SIG-M5 (cell line): ENCODE measurements at regions not wholly inside any gene's neighbourhood (a gene's known extent, or its start where the extent isn't known, plus 50 kb on each side); places are given as distances from the start of the nearest gene placed in this dataset.

Source experiments
- DNase-seq: peaks from one replicate; lab custom pipeline; 2025; lab: John Stamatoyannopoulos, UW

DNA sequence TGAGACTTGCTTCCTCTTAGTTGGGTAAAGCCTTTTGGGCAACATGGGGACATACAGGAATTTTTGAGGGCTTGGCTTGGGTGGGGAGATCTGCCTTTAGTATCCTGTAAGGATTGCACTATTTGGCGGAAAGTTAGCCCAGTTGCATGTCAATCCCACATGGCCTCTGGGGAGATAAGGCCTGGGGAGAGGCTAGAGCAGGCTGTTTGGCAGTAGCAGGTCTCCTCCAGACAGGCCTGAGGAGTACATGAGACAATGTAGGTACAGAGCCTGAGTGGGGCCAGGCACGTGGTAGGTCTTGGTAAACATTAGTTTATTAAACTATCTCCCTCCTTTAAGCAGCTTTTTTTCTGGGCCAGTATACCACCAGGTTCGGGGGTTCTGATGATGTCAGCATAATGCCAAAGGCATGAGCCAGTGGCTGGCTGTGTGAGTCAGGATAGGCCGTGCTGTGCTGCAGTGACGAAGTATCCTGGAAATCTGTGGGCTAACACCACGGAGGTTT is 147.9 kb downstream of the VEGFA start:
- no peak for DNase-seq

DNA sequence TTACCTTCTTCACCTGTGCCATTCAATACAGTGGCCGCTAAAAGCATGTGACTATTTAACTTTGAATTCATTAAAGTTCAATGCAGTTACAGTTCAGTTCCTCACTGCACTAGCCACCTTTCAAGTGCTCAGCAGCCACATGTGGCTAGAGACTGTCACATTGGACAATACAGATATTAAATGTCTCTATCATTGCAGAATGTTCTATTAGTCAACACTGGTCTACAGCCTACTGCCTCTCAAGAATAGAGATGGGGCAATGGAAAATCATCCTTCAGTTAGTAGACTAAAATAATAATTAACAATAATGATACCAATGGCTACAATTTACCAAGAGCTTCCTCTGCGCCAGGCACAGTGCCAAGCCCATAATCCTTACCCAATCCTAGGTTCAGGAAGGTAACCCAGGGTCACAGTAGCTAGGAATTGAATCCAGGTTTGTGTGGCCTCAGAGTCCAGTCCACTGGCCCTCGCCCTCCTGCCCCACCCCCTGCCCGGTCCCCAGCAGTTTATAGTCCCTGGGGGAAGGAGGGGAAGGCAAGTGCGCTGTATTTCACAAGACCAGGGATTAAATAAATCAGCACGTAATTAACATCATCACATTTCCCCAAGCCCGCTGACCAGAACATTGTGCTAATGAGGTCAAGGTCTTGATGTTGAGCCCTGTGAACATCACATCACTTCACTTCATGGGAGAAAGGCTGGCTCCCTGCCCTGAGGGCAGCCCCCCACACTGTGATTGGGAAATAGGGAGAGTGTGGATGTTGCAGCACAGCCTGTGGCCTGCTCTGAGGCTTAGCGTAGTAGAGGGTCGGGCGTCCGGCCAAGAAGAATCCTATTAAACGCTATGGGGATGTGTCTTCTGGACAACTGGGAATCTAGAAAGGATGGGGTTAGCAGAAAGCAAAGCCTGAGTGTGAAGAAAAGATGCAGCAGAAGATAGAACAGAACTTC is 147.2 kb downstream of the VEGFA start:
- DNase-seq, result no peak

DNA sequence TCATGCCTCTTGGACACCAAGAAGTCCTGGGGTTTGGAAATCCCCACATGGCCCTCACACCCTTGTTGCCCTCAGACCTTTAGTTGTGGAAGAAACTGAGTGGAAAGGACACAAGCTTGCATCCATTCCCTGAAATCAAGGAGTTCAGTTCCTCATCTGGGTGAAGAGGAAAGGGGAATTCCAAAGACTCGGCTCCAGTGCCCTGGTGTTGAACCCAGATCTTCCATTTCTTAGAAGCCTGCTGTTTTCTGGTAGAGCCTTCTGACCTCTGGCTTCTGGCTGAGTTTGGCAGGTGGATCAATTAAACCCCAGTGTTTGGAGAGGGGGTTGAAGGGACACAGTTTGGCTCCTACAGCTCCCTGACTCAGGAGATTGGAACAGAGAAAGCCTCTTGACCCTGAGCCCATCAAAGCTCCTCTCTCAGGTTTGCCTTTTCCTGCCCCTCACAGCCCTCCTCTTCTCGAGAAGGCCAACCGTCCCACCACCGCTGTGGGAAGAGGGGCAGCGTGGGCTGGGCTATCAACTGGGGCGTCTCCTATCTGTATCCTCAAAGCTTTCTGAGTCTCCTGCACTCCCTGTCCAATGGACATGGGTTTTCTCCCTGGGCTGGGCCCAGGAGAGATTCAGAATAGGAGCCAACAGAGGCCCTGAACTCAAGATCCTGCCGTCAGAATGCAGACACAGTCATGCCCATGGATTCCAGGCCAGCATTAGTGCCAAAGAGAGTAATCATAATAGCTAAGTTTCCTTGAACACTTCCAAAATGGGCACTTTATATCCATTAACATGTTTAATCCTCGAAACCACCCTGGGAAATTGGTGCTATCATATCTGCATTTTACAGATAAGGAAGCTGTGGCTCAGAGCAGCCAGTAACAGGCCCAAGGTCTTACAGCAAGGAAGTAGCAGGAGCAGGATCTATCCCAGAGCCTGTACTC is 146.2 kb downstream of the VEGFA start:
- DNase-seq, result no peak

DNA sequence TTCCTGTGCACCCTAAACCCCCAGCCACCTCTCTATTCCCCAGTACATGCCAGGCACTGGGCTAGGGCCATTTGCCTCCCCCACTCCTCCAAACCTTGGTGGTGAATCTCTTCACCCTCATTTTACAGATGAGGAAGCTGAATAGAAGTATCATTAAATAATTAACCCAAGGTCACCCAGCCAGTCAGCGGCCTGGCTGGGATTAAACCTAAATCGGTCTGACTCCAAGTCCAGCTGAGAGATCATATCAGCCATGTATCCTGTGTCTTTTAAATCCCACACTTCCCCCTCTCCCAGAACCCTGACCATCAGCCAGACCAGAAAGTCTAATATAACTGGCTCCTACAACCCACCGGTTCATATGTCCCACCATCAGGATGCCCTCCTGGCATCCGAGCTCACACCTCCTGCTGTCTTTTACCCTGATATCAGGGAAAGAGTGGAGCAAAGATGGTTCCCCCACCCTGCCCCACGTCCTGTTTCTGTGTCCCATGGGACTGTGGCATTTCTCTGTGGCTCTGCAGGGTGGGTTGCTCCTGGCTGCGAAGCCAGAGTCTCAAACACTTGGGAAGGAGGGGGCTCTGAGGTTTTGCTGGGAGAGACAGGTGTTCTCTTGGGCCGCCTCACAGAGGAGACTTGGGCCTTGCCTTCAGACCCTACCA is 145.3 kb downstream of the VEGFA start:
- DNase-seq, result no peak

DNA sequence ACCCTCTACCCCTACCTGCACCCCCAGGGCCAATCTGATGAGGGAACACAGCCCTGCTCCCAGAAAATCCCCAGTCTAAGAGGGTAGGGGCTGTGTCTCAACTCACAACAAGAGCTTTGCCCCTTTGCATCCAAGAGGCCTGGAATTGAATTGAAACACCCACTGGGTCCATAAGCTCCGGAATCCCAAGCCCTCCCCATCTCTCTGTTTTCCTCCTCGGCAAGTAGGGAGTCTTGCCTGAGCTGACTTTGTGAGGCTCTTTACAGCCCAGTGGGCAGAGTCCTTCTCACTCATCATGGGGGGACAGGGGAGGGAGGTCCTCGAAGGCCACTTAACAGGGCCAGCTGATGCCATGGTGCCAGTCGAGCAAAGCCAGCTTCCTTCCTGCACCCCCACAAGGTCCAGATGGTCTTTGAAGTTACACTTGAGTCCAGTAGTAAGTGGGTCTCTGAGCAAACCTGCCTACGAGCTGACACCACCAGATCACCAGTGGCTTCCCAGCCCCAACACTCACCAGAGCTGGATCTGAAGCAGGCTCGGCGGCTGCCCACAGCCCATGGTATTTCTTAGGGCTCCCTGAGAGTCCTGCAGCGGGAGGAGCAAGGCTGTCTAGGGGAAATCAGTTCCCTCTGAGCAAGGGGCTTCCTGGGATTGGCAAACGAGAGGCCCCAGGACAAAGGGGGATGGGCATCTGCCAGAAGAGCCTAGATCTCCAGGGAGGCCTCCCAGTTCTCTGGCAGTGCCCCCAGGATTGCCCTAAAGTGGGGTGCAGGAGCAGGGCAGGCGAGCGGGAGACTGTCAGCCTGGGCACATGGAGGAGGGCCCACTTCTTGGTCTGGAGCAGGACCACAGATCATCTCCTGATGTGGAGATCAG is 144.5 kb downstream of the VEGFA start:
- no peak for DNase-seq

DNA sequence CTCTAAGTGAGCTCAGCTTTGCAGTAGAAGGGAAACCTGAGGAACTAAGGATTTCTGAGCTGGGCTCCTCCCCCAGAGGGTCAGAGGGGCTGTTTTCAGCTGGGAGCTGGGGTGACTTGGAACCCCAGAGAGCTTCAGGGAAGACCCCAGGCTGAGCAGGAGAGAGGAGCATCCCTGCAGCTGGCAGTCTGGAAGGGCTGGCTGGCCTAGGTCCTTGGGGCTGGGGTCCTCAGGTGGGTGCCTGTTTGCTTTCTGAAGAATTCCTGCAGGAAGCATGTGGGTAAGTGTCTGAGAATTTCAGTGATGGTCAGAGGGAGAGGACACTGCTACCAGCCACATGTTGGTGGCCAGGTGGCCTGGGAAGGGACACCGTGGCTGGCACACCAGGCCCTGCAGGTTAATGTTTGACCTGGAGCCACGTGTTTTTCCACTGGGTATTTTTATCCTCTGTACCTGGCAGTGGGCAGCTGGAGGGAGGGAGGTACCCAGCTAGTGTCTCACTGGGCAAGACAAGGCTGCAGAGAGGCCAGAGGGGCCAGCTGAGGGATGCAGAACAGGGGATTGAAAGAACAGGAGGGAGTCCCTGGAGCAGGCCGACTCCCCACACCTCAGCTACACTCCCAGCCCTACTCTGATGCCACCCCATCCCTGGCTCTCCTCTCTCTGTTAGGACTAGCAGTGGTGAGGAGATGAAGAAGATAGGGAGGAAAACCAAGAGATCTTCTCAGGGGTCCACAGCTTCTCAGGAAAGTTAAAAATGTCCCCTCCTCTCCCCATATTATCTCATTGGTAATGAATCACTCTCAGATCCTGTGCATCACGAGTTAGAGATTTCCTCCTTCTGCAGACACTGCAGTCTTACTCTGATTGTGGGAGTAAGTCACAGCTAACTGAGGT is 143.6 kb downstream of the VEGFA start:
- DNase-seq, result no peak

DNA sequence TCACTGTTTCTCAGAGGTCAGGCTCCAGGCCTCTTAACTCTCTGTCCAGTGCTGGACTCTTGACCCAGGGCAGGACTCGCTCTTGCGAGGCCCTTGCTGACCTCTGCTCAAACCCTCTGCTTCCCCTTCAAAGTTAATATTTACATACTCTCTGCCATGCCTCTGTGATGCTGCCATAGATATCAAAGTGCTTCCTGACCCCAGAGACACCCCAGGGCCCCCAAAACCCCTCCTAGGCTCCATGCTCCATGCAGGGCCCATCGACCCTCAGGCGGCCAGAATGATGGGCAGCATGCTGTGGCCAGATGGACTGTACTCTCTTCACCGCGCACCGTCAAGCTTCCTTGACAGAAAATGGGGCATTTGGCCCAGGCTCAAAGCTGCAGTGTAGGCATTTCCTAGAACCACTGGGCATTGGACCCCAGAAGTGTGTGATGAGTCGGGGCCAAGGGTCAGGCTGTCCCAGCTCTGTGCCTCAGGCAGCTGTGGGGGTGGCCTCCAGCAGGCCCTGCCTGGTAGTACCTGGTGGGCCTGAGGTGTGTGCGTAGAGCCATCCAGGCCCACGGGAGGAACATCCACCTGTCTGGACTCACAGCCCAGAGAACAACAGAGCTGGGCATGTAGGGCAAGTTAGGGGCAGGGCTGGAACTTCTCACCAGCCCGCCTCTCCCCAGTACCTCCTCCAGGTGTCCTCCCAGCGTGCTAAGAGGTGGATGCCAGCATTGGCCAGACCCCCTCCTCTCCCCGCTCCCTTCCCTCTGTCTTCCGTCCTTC is 142.8 kb downstream of the VEGFA start:
- DNase-seq, result no peak

DNA sequence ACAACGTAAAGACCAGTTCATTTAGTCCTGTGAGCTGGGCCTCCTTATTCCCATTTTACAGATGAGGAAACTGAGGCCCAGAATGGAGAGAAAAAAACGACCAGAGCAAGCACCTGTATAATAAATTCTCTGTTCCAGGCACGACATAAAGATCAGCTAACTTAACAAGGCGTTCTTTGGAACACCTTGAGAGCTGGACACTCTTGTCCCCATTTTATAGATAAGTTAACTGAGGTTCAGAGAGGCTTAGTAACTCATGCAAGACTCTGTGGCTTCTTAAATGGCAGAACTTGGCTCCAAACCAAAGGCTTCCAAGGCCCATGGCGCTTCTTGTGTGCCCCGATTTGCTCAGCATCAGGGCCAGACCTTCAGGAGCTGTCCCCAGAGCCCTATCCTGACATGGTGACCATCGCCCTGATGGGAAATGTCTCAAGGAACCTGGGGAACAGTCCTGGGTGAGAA is 142.1 kb downstream of the VEGFA start:
- DNase-seq, result no peak

DNA sequence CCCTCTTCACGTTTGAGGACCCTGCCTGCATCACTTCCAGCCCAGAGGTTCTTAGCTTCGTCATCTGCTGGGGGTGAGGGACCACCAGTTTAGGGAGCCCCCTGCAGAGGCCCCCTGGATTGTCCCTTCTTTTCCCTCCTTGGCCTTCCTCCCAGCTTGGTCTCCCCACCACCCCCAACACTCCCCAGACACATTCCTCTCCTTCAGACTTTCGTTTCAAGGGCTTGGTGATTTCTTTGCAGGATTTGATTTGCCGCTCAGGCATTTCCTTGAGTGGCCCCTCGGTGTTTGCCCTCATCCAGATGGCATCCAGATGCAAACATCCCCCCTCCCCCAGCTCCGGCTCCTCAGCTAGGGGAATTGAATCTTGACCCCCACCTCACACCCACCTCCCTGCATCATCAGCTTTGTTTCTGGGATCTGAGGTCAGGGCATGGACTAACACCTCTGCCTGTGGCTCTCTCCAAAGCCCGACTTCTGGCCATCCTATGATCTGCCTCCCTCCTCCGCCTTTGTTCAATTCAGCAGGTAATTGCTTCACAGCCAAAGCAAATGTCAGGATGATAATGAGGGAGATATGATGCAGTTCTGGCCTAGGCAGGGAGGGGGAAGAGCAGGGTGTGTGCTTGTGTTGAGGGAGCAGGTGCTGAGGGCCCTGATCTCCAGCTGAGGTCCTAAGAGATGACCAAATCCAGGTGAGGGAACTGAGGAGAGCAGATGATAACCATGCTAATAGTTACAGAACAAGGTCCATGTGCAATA is 141.5 kb downstream of the VEGFA start:
- DNase-seq, result no peak

DNA sequence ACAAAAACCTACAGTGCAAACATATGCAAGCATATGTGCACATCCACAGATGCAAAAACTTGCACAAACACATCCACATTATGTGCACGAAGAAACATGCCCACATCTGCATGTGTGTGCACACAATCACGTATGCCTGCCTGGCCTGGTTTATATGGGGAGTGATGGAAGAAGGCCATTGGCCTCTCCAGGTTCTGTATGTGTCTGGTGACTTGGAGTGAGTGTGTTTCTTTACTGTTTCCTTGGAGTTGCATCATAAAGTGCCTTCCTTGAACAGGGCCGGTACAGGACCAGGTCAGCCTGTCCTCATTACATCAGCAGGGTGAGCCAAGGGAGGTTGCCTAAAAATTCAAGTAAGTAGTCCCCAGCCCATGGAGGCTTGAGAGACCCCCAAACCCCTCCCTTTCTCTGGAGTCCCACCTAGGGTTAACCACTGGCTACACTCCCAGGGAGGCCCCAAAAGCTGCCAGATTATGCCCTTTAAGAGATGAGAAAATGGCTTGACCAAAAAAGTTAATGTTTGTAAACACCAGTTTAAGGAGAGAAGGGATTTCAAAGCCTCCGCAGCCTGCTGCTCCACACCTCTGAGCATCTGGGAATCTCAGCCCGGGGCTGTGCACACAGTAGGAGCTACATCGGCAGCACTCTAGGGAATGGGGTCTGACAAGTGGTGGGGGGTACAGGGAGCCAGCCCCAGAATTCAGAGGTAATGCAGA is 140.8 kb downstream of the VEGFA start:
- no peak for DNase-seq

DNA sequence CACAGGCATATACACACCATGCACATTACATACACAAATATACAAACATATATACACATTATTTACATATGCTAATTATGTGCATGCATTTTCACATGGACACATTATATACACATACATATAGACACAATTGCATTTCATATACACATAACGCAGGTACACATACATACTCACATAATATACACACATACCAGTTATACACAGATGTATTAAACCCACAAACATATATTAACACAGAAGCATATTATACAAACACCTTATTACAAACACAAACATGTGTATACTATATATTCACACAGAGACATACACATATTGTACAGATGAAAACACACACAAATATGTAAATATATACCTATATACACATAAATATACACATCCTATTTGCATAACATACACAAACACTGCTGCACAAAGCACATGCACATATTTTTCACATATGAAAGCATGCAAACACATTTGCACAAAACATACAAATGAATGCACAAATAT is 140.2 kb downstream of the VEGFA start:
- no peak for DNase-seq

DNA sequence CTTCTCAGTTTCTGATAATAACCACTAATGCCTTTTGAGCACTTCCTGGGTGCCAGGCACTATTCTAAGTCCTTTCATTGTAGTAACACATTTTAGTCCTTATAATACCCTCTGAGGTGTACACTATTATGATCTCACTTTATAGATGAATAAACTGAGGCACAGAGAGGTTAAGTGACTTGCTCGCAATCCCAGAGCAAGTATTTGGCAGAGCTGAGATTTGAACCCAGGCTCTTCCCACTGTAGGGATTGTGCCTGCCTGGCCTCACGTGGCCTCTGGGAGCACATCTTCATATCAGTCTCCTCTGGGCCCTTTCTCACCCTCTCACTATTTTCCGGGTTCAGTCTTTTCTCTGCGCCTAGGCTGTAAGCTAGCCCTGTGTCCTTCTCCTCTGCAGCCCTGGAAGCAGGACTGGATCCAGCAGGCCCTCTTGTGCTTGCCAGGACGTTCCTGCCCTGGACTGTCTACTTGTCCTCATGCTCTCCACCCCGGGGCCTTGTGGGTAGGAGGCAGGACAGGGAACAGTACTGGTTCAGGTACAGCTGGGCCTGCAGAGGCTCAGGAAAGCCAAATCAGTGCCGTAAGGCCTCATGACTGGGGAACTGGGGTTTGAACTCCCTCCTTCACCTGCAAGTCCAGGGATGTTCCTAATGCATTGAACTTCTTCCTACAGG is 139.6 kb downstream of the VEGFA start:
- DNase-seq, result no peak

DNA sequence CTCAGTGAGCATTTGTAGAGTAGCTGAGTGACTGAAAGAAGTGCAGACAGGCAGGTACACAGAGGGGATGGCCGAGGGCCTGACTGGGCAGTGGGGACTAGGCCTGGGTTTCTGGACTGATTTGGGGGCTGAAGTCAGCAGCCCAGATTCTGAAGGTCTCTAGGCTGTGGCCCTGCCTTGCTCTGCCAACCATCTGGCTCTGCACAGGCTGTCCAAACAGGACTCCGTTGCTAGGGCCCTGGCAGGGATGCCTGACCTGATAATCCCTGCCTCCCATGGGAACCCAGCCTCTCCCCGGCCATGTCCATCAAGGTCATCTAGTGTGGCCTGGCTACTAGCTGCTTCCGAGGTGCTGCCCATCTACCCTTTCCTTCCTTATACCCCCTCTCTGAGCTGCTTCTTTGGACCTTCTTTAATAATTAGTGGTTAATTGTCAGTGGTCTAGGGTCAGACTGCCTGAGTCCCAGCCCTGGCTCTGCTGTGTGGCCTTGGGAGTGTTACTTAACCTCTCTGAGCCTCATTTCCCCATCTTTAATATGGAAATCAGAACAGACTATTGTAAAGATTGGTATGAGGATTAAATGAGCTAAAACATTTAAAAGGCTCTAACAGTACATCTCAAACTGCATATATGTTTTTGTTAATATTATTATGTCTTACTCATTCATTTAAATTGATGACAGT is 137.9 kb downstream of the VEGFA start:
- no peak for DNase-seq

DNA sequence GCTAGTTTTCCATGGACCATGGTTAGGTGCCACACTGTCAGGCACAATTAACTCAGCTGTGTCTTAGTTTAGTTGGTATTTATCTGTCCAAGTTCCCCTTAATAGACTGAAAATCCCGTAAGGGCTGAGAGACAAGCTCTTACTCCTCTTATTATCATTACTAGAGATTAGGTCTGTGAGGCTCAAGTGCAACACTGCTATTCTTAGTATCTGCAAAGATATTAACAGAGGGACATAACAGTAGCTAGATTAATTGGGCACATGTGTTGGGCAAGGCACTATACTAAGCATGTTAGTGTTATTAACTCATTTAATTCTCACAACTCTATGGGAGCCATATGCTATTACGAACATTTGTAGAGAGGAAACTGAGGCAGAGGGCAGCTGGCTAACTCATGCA is 137.3 kb downstream of the VEGFA start:
- no peak for DNase-seq

DNA sequence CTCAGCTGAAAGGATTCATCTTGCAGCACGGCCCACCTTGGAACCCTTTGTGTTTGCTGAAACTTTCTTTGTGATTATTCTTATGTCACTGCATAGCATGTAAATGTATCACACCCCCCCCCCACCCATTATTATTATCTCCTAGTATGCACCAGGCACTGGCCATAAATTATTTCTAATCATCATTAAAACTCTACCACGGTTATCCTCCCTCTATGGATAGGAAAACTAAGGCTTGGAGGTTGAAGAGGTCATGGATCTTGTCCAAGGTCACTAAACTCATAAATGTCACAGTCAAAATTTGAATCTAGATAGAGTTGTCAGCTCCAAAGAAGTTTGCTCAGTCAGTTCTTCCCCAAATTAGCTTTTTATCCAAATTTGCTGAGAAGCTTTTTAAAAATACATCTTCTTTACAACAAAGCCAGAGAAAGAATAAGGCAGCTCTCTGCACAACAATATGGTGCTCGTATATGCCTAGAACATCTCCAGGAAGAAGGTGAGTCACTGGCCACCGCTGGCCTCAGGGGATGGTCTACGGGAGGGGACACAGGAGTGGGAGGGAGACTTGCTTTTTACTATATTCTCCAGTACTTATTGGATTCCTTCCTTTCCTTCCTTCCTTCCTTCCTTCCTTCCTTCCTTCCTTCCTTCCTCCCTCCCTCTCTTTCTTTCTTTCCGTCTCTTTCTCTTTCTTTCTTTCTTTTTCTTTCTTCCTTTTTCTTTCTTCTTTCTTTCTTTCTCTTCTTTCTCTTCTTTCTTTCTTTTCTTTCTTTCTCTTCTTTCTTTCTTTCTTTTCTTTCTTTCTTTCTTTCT is 134.5 kb downstream of the VEGFA start:
- no peak for DNase-seq
